OCI-LY7 (cell line): ENCODE measurements at regions not wholly inside any gene's neighbourhood (a gene's known extent, or its start where the extent isn't known, plus 50 kb on each side); places are given as distances from the start of the nearest gene placed in this dataset.

Source experiments
- BruUV-seq: library from RNA; stranded (reverse); fragments of 400-500 nt; replicated peaks from 2 replicates; lab custom pipeline; 2021; lab: Mats Ljungman, UMichigan
- CTCF ChIA-PET: fragments of 300-600 bp; sonication (Branson Sonifier 250); formaldehyde crosslinking; loops from one replicate; lab custom pipeline; 2022; ENCODE audit warnings: antibody characterized with exemption; ENCODE audit not compliant: unreplicated experiment; lab: Charles Lee
- POLR2A ChIA-PET: fragments of 300-600 bp; sonication (Branson Sonifier 250); formaldehyde crosslinking; loops from one replicate; lab custom pipeline; 2022; ENCODE audit warnings: antibody characterized with exemption; lab: Charles Lee
- DNase-seq: peaks from one replicate; pipeline ENCODE4 v3.0.0-alpha.2; 2015; ENCODE audit warnings: low spot score
- H2AFZ ChIP-seq: fragments of 200-600 bp; sonication (generic), shearing (Covaris generic); 2 replicates; pipeline ENCODE4 v1.6.1; 2014; ENCODE audit warnings: mild to moderate bottlenecking, antibody characterized with exemption, low read length, moderate library complexity
- H3K27ac ChIP-seq: fragments of 200-600 bp; sonication (generic); 2 replicates; pipeline ENCODE4 v1.5.1; 2014; ENCODE audit warnings: mixed run types, low read depth, mild to moderate bottlenecking, moderate library complexity, low read length, inconsistent platforms; ENCODE audit not compliant: poor library complexity, severe bottlenecking
- H3K36me3 ChIP-seq: fragments of 200-600 bp; sonication (generic); 2 replicates; pipeline ENCODE4 v1.6.1; 2014; ENCODE audit warnings: mild to moderate bottlenecking, antibody characterized with exemption, low read length, moderate library complexity, mixed read lengths; ENCODE audit not compliant: insufficient read depth
- H3K4me1 ChIP-seq: fragments of 200-600 bp; sonication (generic); 2 replicates; pipeline ENCODE4 v1.5.1; 2014; ENCODE audit warnings: mild to moderate bottlenecking, low read length; ENCODE audit not compliant: insufficient read depth, poor library complexity, severe bottlenecking
- H3K4me2 ChIP-seq: fragments of 200-600 bp; sonication (generic); 2 replicates; pipeline ENCODE4 v1.6.1; 2014; ENCODE audit warnings: mild to moderate bottlenecking, low read length
- H3K4me3 ChIP-seq: fragments of 200-600 bp; sonication (generic); 2 replicates; pipeline ENCODE4 v1.5.1; 2014; ENCODE audit warnings: mild to moderate bottlenecking, low read depth, low read length; ENCODE audit not compliant: poor library complexity, severe bottlenecking
- H3K79me2 ChIP-seq: fragments of 200-600 bp; sonication (generic); 2 replicates; pipeline ENCODE4 v1.6.1; 2016; ENCODE audit warnings: low read depth, mild to moderate bottlenecking, low read length, moderate library complexity, mixed read lengths; ENCODE audit not compliant: insufficient read depth
- H3K9me2 ChIP-seq: fragments of 200-600 bp; sonication (generic); 2 replicates; pipeline ENCODE4 v1.6.1; 2016; ENCODE audit warnings: mild to moderate bottlenecking, low read length, mixed read lengths; ENCODE audit not compliant: insufficient read depth
- H3K9me3 ChIP-seq: fragments of 200-600 bp; sonication (generic); 2 replicates; pipeline ENCODE4 v1.6.1; 2014; ENCODE audit warnings: mild to moderate bottlenecking, mixed run types, low read length, mixed read lengths
- H4K20me1 ChIP-seq: fragments of 200-600 bp; sonication (generic); 2 replicates; pipeline ENCODE4 v1.6.1; 2014; ENCODE audit warnings: mild to moderate bottlenecking, antibody characterized with exemption, low read length, moderate library complexity, mixed read lengths; ENCODE audit not compliant: insufficient read depth
- EZH2phosphoT487 ChIP-seq: fragments of 200-600 bp; sonication (generic); IDR thresholded peaks from 2 replicates; pipeline ENCODE4 v1.6.1; 2018; ENCODE audit warnings: low read depth, borderline replicate concordance, mild to moderate bottlenecking, mixed run types, antibody characterized with exemption, low read length, moderate library complexity, mixed read lengths
- intact Hi-C: fragments of 100-400 bp; cut with micrococcal nuclease; formaldehyde crosslinking; loops from one replicate; pipeline ENCODE4 v1.10.0; 2022; ENCODE audit not compliant: unreplicated experiment
- TF ChIP-seq, protein P1 (sequence below): fragments of 200-600 bp; sonication (generic); conservative IDR thresholded peaks from 2 replicates; pipeline ENCODE4 v1.5.1; 2014; ENCODE audit warnings: mild to moderate bottlenecking, antibody characterized with exemption, low read length, moderate library complexity, mixed read lengths

DNA sequence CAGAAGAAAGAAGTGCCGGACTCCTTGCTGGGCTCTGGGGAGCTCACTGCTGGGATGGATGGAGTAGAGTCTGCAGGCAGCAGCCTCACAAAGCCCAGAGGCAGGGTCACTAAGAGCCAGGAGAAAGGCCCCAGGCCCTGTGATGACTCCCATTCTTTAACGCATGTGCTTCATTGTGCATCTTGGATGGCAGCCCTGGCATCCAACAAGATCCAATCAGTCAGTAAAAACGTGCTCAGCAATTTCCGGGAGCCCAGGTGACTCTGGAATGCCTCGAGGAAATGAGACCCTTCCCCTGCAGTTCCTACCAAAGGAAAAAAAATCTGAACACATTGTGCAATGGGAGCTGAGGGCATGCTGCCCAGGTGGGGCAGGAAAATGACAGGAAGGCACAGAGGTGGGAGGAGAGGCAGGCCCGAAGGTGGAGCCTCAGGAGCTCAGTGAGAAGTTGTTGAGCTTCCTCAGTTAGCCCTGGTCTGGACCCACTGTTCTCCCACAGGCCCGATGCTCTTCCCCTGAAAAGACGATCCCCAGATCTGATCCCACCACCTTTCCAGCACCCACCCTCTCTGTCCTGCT lies 60.7 kb upstream of the TMEM72 start:
- Histone ChIP-seq H3K9me3 (no peaks in the 10 kb centered on the region), H3K36me3 (no peaks in the 10 kb centered on the region), H3K4me1 (no peaks in the 10 kb centered on the region), H3K27ac (no peak overlapping the region), H2AFZ (no peak overlapping the region), H3K4me2 (no peak overlapping the region), H3K9me2 (no peaks in the 10 kb centered on the region), H3K79me2 (no peaks in the 10 kb centered on the region), H3K4me3 (no peak overlapping the region), H4K20me1 (no peaks in the 10 kb centered on the region)
- intact Hi-C loops = no loop called here
- CTCF ChIA-PET = no interaction called here
- DNase-seq = no peak
- POLR2A ChIA-PET = no interaction called here
- no TSS peak for BruUV-seq
- no peak for TF ChIP-seq EZH2phosphoT487
- TF ChIP-seq, protein P1, sequence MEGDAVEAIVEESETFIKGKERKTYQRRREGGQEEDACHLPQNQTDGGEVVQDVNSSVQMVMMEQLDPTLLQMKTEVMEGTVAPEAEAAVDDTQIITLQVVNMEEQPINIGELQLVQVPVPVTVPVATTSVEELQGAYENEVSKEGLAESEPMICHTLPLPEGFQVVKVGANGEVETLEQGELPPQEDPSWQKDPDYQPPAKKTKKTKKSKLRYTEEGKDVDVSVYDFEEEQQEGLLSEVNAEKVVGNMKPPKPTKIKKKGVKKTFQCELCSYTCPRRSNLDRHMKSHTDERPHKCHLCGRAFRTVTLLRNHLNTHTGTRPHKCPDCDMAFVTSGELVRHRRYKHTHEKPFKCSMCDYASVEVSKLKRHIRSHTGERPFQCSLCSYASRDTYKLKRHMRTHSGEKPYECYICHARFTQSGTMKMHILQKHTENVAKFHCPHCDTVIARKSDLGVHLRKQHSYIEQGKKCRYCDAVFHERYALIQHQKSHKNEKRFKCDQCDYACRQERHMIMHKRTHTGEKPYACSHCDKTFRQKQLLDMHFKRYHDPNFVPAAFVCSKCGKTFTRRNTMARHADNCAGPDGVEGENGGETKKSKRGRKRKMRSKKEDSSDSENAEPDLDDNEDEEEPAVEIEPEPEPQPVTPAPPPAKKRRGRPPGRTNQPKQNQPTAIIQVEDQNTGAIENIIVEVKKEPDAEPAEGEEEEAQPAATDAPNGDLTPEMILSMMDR = no peak

DNA sequence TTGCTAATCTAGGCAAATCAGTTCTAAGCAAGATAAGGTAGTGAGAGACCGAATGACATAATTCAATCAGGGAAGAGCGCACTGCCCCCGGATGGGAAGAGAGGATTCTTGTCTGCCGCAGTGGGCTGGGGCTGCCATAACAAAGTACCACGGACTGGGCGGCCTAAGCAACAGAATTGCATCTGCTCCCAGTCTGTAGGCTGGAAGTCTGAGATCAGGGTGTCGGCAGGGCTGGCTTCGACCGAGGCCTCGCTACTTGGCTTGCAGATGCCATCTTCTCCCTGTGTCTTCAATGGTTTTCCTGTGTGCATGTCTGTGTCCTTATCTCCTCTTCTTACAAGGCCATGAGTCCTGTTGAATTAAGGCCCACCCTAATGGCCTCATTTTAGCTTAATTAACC lies 59.7 kb upstream of the TMEM72 start:
- DNase-seq = no peak
- TF ChIP-seq, protein P1 = no peak
- no peak for TF ChIP-seq EZH2phosphoT487
- no peak overlapping the region for H3K27ac ChIP-seq
- no peak overlapping the region for H3K4me3 ChIP-seq
- no peaks in the 10 kb centered on the region for H3K36me3 ChIP-seq
- no peak overlapping the region for H2AFZ ChIP-seq
- H3K4me1 ChIP-seq = no peaks in the 10 kb centered on the region
- ChIA-PET CTCF (no interaction called here), POLR2A (no interaction called here)
- intact Hi-C loops = no loop called here
- no peaks in the 10 kb centered on the region for H3K79me2 ChIP-seq
- H3K4me2 ChIP-seq = no peak overlapping the region
- no peaks in the 10 kb centered on the region for H4K20me1 ChIP-seq
- H3K9me3 ChIP-seq = no peaks in the 10 kb centered on the region
- no peaks in the 10 kb centered on the region for H3K9me2 ChIP-seq
- no TSS peak for BruUV-seq

DNA sequence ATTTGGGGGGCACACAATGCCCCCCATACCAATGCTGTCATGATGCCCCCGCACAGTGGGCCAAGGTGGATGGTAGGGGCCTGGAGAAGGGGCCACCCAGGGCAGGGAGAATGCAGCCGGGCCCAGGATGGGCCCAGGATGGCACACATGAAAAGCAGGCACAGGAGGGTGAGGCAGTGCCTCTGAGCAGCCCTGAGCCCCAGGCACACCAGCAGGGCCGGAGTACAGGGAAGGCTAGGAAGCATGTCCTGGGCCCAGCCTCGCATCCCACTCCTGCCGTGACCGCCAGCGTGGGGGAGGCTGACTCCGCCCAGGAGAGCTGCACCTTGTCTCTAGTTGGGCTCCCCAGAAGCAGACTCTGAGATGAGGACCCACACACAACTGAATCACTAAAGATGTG lies 59.3 kb upstream of the TMEM72 start:
- no peak overlapping the region for H2AFZ ChIP-seq
- H3K4me1 ChIP-seq = no peaks in the 10 kb centered on the region
- ChIA-PET CTCF (no interaction called here), POLR2A (no interaction called here)
- no peaks in the 10 kb centered on the region for H4K20me1 ChIP-seq
- intact Hi-C loops = no loop called here
- no peak overlapping the region for H3K4me2 ChIP-seq
- no peaks in the 10 kb centered on the region for H3K36me3 ChIP-seq
- no peaks in the 10 kb centered on the region for H3K9me2 ChIP-seq
- no peak overlapping the region for H3K4me3 ChIP-seq
- no TSS peak for BruUV-seq
- TF ChIP-seq EZH2phosphoT487 = no peak
- TF ChIP-seq, protein P1 = no peak
- H3K9me3 ChIP-seq = no peaks in the 10 kb centered on the region
- H3K79me2 ChIP-seq = no peaks in the 10 kb centered on the region
- no peak for DNase-seq
- H3K27ac ChIP-seq = no peak overlapping the region
